Dedifferentiated amniotic fluid mesenchymal stem cell (primary cell): ENCODE measurements at regions not wholly inside any gene's neighbourhood (a gene's known extent, or its start where the extent isn't known, plus 50 kb on each side); places are given as distances from the start of the nearest gene placed in this dataset.
"Not testable (repeated sequence)": the region's sequence is repeated elsewhere in the genome, so short reads cannot be mapped to it uniquely, and the experiment has no call there.

ENCODE experiments used
- DNase-seq: peaks from one replicate; pipeline ENCODE4 v3.0.0-alpha.2; 2016; ENCODE audit errors: extremely low spot score

DNA sequence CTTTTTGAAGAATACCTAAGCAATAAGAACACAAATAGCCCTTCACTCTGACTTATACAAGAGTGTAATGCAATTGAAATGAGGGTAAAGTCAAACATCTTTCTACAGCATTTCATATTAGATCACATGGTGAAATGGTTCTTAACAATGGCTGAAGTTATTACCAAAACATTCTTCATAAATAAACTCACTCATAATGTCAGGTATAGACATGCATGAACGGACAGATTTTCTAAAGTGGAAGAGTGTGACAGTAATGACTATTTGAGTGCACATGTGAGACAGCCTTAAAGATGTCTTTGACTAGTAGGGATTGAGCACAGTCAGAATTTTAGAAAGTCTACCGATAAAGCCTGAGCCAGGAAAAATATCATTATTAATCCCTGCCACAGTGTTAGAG lies 471.0 kb downstream of the ZPLD1 start:
- no peak for DNase-seq

DNA sequence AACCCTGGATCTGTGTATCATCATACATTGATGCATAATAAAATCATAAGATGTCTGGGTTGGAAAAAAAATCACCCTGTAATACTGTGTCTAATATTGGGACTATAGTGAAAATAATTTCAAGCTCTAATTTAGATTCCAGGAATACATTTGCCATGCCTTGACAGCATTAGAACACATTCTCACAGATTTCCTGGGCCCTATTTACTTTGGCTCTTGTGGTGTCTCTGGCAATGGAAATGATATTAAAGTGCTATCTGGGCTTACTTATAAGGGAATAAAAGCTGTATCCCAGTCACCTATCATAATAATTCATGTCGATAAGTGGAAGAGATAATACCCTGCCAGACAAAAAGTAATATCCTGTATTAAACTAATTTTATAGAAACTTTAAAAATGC lies 472.0 kb downstream of the ZPLD1 start:
- DNase-seq: no peak

DNA sequence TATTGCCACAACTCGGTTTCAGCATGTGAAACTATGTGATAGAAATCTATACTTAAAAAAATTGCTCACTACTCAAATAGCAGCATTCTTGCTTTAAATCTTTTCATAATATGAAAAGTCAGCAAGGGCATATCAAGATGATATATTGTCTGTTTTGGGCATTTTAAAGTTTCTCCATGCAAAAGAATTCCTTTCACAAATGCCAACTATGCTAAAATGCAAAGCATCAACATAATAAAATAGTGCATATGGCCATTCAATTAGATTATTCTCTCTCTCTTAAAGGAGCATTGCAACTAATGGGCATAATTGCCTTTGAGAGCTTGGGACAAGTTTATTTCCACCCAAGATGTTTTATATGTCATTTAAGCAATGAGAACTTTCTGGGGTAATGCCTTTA lies 475.1 kb downstream of the ZPLD1 start:
- DNase-seq: no peak

DNA sequence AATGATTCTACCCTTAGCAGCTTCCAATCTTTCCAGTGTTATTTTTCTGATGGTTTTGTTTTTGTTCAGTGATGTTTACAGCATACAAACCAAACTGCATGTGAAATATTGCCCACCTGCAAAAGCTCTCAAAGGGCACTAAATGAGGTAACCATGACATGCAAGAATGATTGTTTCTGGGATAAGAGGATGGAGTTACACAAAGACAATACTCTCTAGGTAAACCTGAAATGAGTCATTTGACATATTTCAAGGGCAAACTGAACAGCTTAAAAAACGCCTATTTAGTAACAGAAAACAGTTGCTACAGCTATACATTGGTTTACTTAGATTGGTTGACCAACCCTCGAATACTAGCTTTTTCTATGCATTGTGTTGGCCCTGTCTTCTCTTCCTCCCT lies 481.7 kb downstream of the ZPLD1 start:
- DNase-seq: no peak

DNA sequence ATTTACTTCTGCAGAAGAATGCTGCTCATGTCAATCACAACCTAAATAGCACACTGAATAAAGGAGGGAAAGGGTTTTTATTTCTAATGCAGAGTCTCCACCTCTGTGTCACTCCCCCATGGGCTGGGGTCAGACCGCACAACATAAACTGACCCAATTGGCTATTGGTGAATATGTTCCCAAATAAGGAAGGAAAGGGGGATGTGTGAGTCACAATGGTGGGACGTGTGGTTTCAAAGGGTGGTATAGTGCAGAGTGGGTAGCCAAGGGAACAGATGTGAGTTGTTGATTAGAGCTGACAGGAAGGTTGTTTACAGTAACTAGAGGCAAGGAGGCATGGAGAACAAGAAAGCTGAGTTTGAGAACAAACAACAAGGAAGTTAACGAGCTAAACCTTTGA lies 491.8 kb downstream of the ZPLD1 start:
- DNase-seq: no peak

DNA sequence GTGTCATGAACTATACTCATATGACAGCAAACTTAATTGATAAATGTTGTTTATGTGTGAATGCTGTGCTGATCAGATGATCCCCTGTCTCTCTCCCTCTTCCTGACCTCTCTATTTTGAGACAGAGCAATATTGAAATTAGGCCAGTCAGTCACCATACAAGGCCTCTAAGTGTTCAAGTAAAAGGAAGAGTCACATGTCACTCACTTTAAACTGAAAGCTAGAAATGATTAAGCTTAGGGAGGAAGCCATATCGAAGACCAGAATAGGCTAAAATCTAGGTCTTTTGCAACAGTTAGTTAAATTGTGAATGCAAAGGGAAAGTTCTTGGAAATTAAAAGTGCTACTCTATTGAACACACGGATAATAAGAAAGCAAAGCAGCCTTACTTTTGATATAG lies 498.6 kb downstream of the ZPLD1 start:
- DNase-seq: no peak

DNA sequence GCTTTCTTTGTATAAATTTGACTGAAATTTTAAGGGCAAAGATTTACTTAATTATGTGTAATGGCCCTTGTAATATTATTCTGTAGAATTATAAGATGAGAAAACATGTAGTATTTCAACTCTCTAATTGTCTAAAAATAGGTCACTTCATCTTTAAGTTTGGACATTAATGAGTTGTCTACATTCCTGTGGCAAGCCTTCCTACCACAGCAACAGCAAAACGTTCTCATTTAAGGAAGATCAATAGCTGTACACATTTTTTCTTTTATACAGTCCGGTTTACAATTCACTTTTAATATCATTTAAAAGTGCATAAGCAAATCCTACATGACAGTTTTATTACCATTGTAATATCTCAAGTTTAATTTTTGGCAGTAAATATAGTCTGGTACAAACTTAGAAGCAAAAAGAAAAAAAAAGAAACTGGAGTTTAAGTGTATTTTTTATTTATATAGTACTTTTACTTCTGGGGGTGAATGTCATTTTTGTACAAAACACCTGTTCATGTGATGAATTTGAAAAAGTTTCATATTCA lies 501.8 kb downstream of the ZPLD1 start:
- DNase-seq: no peak

DNA sequence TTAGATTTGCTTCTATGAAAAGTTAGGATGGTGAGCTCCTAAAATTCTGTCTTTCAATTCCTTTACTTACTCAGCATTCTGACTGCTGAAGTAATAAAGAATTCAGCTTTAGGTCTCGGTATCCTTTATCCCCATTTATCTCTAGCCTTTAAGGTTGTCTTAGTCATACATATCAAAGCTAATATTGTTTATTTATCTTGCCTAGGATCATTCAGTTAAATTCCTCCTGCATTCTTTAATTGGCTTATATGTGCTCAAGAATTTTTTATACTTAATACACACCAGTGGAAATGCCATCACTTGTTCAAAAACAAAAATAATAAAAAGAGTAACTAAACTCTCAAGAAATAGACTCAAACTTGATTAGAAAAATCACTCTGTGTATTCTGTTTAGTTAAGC lies 507.0 kb downstream of the ZPLD1 start:
- no peak for DNase-seq

DNA sequence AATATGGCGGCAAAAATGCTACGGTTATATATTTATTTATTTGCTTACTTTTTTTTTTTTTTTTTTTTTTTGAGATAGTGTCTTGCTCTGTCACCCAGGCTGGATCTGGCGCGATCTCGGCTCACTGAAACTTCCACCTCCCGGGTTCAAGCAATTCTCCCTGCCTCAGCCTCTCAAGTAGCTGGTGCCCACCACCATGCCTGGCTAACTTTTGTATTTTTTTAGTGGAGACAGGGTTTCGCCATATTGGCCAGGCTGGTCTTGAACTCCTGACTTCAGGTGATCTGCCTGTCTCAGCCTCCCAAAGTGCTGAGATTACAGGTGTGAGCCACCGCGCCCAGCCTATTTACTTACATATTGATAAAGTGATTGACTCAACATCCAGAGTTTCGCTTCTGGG lies 511.6 kb downstream of the ZPLD1 start:
- DNase-seq: not testable (repeated sequence)

DNA sequence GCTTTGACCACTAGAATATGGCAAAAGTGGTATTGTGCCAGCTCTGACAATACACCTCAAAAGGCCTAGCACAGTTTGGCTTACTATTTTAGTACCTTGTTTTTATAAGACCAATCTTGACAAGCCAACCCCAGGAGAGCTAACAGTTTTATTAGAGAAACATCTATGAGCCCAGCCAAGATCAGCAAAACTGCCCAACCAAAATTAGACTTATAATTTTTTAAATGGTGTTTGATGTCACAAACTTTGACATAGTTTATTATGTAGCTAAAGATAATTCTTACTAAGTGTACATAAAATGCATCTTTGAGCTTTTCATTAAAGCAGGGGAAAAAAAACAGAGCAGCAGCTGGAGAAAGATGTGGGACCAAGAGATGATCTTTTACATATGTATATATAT lies 537.5 kb downstream of the ZPLD1 start:
- DNase-seq: no peak

DNA sequence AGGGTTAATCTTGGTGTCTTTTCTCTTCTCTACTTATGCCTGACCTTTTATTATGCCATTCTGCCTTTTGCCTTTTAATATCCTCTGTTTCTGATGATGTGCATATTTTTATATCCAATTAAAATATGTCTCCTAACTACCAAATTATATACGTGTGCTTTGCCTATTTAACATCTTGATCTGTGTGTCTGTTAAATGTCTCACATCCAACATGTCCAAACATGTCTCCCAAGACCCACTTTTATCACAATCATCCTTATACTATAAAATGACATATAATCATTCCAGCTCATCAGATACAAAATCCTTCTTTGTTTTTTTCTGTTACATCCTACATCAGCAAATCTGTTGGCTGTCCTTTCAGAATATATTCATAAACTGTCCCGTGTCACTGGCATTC lies 539.5 kb downstream of the ZPLD1 start:
- no peak for DNase-seq

DNA sequence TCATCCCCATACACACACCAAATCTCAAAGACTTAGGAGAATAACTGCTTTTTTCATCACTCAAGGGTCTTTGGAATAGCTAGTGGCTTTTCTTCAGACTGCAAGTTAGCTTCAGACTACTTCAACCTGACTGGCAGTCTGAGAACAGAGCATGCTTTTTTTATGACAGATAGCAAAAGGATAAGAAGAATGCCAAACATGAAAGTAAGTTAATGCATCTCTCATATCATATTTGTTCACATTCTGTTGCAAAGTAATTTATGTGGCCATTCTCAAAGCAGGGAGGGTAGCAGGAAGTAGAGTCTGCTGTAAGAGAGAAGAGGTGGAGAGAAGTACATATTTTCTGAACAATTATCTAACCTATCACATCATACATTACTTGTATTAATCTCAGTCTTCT lies 544.4 kb downstream of the ZPLD1 start:
- no peak for DNase-seq

DNA sequence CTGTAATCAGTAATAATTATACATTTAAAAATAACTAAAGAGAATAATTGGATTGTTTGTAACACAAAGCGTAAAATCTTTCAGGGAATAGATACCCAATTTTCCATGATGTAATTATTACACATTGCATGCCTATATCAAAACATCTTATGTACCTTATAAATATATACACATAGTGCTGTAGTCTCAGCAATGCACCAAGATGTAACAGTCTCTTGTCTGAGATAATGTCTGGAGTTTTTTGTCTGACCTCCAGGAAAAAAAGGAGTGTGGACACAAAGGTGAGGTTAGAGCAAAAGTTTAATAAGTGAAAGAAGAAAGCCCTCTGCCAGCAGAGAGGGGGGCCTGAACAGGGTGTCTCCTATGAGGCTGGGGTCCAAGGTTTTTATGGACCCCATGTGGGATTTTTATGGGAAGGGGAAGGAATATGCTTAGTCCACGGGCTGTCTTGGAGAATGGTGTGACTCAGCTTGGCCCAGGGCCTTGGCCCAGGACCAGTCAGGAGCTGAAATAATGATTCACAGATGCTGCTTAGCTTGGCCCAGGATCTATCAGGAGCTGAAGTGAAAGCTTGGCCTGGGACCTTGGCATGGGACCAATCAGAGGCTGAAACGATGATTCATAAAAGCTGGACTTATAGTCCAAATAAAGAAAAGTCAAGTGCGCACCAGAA lies 545.0 kb downstream of the ZPLD1 start:
- peak; percentile 96 for DNase-seq

DNA sequence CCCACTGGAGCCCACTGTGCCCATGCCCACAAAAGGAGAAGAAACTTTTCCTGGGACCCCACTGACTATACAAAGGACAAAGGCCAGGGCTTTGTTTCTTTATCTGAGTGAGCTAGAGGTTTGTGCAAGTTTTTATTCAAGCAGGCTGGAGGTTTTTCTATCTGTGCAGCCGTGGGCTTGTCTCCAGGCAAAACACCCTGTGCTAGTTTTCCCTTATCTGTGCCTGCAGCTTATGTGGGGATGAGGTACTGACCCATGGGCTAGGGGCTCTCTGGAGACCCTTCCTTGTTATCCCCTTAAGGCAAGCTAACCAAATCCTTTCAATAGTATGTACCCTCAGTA lies 545.5 kb downstream of the ZPLD1 start:
- DNase-seq: no peak

DNA sequence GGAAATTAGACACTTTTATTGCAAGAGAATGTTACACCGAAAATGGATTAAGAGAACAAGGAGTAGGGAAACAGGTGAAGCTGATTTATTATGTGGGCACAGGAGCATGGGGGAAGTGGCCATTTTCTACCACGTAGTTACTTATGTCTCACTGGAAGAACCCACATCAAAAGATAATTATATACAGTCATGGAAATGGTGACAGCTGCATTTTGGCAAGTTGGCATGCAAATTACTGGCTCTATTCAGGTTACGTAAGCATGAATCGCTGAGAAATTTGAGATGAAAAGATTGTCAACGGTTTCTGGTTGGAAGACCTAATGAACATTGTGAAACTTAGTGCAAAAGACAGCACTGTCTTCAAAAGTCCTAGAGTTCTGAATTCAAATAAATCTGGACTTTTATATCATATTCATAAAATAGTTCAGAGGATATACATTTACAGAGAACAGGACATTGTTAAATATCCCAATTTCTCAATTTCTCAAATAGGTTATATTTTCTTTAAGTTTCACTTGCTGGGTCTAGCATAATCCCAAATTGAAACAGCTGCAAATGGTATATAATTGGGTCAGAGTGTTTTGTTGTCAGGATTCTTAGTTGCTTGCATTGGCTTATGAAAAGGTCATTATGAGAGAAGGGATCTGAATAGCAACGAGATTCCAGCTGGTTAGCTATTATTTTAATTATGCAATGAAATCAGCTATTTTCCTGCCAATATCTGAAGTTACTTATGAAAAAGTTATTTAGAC lies 567.8 kb downstream of the ZPLD1 start:
- DNase-seq: no peak

DNA sequence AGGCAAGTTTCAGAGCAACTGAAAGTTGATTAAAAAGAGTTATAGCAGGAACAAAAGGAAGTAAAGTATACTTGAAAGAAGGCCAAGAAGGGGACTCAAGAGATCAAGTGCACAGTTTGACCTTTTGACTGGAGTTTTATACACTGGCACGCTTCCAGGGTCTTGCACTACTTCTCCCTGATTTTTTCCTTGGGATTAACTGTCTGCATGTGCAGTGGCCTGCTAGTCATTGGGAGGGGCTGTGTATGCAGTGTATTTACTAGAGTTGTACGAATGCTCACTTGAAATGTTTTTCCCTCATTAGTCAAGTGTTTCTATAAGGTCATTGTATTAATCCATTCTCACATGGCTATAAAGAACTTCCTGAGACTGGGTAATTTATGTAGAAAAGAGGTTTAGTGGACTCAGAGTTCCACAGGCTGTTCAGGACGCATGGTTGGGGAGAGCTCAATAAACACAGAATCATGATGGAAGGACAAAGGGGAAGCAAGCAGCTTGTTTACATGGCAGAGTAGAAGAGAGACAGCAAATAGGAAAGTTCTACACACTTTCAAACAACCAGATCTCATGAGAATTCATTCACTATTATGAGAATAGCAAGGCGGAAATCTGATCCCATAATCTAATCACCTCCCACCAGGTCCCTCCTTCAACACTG lies 571.8 kb downstream of the ZPLD1 start:
- DNase-seq: no peak

DNA sequence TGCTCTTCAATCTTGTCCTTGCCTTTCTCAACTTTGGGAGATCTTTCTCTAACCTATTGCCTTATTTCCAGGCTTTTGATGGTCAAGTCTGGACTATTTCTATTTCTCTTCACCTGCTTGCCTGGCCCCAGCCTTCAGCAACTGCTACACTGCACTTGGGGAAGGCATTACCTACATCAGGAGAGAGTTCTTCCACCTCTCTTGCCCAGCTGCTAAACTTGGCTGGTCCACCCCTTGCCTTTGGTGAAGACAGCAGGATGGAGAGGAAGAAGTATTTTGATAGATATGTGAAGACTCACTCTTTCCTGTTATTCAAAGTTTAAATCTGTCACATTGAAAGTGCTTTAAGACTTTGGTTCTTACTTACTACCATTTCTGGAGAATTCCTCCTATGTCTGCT lies 574.8 kb downstream of the ZPLD1 start:
- DNase-seq: no peak

DNA sequence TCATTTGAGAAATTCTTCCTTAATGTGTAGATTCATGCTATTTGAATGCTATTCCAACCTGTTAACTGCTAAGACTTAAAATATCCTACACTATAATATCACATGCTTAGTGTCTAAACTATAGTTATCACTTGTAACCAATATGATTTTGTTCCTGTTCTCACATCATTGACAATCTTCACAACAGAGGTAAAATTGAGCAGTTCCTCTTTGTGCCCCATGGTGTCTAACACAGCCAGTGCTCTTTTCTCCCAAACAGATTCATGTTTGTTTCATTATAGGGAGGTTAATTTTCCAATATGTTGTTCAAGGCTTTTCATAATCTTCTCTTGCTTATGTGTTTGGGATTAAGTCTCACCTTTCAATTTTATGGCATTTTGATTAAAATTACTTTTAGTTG lies 591.1 kb downstream of the ZPLD1 start:
- DNase-seq: no peak

DNA sequence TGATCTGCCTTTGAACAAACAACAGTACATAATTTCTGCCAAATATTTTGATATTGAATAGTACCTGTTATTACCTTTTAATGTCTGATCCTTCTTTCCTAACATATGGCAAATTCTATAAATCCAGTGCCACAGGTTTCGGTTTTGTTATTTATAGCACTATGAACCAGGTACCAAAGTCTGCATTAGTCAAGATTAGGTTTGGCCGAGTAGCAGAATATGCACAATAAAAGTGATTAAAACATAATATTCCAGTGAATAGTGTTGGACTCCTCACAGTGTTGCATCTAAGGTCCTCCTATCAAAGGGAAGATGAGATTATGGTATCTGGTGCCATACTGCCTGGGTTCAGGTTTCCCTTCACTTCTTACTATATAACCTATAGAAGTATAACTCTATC lies 599.0 kb downstream of the ZPLD1 start:
- DNase-seq: no peak

DNA sequence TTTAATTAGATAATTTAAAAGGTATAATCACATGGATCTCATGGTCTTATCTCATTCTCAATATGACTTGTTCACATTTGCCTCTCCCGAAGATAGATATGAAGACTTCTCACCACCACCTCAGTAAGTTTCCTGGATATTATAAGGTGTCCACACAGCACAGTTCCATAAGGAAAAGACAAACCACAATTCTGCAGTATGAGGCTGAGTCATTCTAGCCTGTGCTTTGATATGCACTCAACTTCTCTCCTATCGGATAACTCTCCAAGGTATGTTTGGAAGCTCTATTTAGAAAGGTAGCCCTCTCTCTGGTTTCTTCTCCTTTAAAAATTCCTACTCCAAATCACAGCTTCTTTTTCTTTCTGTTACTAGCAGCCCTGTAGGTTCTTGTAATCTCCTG lies 612.8 kb downstream of the ZPLD1 start:
- DNase-seq: no peak

DNA sequence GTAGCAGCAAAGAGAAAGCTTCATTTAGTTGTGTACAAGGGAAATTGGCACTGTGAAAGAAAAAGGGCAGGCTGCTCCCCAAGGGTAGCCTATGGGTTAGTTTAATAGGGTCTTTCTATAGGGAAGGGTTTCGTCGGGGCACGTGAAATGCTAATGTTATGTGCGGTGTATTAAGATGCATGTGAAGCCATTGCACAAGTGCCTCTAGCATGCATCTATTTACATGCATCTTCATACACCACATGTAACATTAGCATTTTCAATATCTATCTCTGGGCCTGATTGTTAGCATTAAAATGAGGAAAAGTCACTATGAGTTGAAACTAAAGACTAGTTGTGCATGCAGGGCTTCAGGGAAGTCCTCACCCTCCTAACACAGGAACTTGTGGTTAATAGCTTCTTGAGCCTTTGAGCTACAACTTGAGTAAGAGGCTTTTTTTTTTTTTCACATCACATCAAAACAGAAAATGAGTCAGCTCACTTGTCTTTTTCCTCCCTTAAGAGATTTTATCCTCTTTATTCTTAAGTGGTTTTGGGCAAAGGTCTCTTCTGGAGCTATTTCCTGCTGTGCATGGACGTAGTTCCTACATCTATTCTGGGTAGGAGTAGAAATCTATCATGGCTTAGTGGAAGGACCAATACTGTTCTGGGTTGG lies 613.4 kb downstream of the ZPLD1 start:
- DNase-seq: no peak

DNA sequence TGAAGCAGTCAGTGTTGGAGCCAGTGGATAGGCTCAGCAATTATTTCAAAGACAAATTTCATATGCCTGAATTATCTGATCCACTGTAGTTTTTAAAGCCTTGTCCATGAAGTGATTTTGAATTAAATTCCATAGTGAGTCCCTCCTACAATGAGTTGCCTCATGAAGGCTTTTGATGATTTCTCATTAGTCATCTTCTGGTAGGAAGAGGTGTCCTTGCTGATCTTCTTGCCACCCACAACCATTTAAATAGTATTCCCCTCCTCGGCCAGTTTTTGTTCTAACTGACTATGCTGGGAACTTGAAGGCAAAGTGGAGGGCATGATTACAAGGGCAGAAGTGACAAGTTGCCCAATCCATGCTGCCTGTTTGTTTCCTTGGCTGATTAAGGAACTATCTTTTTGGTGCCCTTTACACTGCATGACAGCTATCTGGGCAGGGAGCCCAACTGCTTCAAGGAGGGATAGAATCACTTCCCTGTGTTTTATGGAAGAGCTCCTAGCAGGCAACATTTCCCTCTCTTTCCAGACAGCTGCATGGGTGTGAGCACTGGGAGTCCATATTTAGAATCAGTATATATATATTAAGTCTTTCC lies 617.5 kb downstream of the ZPLD1 start:
- no peak for DNase-seq
